SJSA1 (cell line): ENCODE measurements at regions not wholly inside any gene's neighbourhood (a gene's known extent, or its start where the extent isn't known, plus 50 kb on each side); places are given as distances from the start of the nearest gene placed in this dataset.
"Not testable (repeated sequence)": the region's sequence is repeated elsewhere in the genome, so short reads cannot be mapped to it uniquely, and the experiment has no call there.

Source experiments
- DNase-seq, 2 experiments: peaks; one replicate each; pipeline ENCODE4 v3.0.0-alpha.2; 2015 to 2020; ENCODE audit warnings: low spot score in 2 of 2, low read depth in 1 of 2
- H3K27ac ChIP-seq: fragments of 250-450 bp; sonication (Bioruptor Pico); 2 replicates; pipeline ENCODE4 v1.5.1; 2020; ENCODE audit warnings: mild to moderate bottlenecking, moderate library complexity
- H3K27me3 ChIP-seq: fragments of 250-450 bp; sonication (Bioruptor Pico); replicated peaks from 2 replicates; pipeline ENCODE4 v1.5.1; 2020; ENCODE audit warnings: mild to moderate bottlenecking, moderate library complexity
- H3K36me3 ChIP-seq: fragments of 250-450 bp; sonication (Bioruptor Pico); 2 replicates; pipeline ENCODE4 v1.5.1; 2020; ENCODE audit warnings: mild to moderate bottlenecking
- H3K4me1 ChIP-seq: fragments of 250-450 bp; sonication (Bioruptor Pico); replicated peaks from 2 replicates; pipeline ENCODE4 v1.6.1; 2021; ENCODE audit warnings: mild to moderate bottlenecking
- H3K4me3 ChIP-seq: fragments of 250-450 bp; sonication (Bioruptor Pico); 2 replicates; pipeline ENCODE4 v1.5.1; 2020; ENCODE audit warnings: mild to moderate bottlenecking
- H3K9me3 ChIP-seq: fragments of 250-450 bp; sonication (Bioruptor Pico); replicated peaks from 2 replicates; pipeline ENCODE4 v1.5.1; 2020; ENCODE audit warnings: mild to moderate bottlenecking

DNA sequence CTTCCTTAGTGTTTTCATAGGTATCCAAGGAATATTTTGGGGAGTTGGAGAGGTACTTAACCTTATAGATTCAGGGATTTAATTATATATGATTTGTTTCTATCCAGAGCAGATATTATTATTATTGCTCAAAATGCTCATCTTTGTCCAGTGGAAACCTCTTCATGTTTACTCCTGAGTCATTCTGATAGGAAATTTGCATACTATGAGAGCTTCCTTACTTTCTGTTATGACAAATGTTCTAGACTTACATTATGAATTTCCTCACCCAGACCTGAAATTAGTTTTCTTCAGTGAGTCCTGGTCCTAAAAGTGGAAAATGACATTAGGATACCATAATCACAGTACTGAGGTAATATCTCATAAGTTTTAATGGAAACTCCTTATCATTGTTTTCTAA, 57.5 kb upstream of the PLPPR5 start:
- H3K27ac ChIP-seq: no peak overlapping the region
- no peaks in the 10 kb centered on the region for H3K4me1 ChIP-seq
- no peak for DNase-seq
- no peaks in the 10 kb centered on the region for H3K36me3 ChIP-seq
- H3K27me3 ChIP-seq: no peaks in the 10 kb centered on the region
- H3K9me3 ChIP-seq: no peaks in the 10 kb centered on the region
- no peak overlapping the region for H3K4me3 ChIP-seq

DNA sequence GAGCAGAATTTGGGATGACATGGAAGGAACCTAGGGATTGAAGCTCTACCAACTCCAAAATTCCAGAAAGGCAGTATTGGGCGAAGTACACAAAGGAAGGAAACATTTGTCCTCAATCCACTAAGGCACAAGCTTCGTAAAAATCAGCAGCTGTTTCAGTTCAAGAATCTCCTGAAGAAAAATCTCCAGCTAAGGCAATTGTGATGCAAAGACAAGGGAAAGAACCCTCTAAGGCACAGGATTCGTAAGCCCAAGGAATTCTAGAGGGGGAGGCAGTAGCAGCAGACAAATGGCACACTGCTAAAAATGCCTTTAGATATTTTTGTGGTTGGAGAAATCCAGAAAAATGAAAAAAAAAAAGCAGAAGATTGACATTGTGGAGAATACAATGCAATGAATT, 64.5 kb upstream of the PLPPR5 start:
- H3K9me3 ChIP-seq: no peaks in the 10 kb centered on the region
- no peak overlapping the region for H3K4me3 ChIP-seq
- no peak for DNase-seq
- no peaks in the 10 kb centered on the region; the same call in 1 of the 2 replicates for H3K27me3 ChIP-seq
- no peaks in the 10 kb centered on the region for H3K4me1 ChIP-seq
- H3K27ac ChIP-seq: no peak overlapping the region
- H3K36me3 ChIP-seq: no peaks in the 10 kb centered on the region

DNA sequence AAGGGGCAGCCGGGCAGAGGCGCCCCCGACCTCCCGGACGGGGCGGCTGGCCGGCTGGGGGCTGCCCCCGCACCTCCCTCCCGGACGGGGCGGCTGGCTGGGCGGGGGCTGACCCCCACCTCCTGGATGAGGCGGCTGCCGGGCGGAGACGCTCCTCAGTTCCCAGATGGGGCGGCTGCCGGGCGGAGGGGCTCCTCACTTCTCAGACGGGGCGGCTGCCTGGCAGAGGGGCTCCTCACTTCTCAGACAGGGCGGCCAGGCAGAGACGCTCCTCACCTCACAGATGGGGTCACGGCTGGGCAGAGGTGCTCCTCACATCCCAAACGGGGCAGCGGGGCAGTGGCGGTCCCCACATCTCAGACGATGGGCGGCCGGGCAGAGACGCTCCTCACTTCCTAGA, 73.9 kb upstream of the PLPPR5 start:
- H3K36me3 ChIP-seq, H3K4me3 ChIP-seq, H3K27me3 ChIP-seq, H3K9me3 ChIP-seq, H3K4me1 ChIP-seq, DNase-seq, H3K27ac ChIP-seq: not testable (repeated sequence)

DNA sequence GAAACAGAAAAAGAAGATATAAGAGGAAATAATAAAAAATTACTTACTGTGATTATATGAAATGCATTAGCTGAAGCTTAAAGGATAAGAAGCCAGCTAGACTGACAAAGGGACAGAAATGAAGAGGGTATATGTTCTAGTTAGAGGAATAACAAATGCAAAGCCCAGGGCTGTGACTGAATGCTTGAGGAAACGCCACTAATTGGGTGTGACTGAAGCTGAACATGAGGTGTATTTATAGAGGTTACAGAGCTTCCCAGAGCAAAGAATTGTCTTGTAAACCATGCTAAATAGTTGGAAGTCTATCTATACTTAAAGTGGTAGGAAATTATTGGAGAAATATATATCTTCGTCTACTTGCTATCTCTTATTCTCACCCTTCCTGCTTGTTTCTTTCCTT, 77.7 kb upstream of the PLPPR5 start:
- no peaks in the 10 kb centered on the region for H3K36me3 ChIP-seq
- 0 out of 2 replicates have a peak, but pooled peaks cover 2% of the 10 kb centered on the region for H3K27me3 ChIP-seq
- H3K9me3 ChIP-seq: no peaks in the 10 kb centered on the region
- no peak overlapping the region for H3K27ac ChIP-seq
- H3K4me1 ChIP-seq: no peaks in the 10 kb centered on the region
- no peak overlapping the region for H3K4me3 ChIP-seq
- DNase-seq: no peak

DNA sequence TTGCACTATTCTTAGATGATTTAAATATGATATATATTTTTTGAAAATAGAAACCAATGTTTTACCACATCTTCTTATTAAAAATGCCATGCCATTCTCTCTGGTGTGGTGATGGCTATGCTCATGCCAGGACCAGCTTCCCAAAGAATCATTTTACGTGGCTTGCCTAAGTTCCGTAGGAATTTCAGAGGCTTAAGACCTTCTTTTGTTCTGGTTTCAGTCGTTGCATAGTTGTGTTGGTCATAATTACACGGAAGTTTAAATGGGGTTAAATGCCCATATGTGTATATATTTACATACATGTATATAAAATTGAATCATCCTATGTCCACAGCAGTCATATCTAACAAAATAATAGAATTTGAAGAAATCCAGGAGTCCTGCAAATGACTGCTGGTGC, 78.7 kb upstream of the PLPPR5 start:
- no peaks in the 10 kb centered on the region for H3K36me3 ChIP-seq
- 0 out of 2 replicates have a peak, but pooled peaks cover 2% of the 10 kb centered on the region for H3K27me3 ChIP-seq
- H3K9me3 ChIP-seq: no peaks in the 10 kb centered on the region
- no peak overlapping the region for H3K4me3 ChIP-seq
- H3K27ac ChIP-seq: no peak overlapping the region
- H3K4me1 ChIP-seq: no peaks in the 10 kb centered on the region
- no peak for DNase-seq

DNA sequence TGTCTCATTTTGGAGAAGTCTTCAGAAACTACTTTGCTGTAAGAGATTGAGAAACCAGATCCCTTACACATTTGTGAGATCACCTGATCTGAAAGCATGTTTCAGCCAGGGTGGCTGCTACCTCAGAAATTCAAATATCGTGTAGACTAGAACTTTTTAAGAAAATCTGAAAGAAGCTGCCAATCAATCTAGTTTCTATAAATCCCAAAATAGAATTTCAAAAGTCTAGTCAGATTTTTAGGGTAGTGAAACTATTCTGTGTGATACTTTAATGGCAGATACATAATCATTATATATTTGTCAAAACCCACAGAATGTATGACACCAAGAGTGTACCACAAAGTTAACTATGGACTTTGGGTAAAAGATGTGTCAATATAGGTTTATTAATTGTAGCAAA, 79.9 kb upstream of the PLPPR5 start:
- Histone ChIP-seq H3K9me3 (no peaks in the 10 kb centered on the region), H3K36me3 (no peaks in the 10 kb centered on the region), H3K27ac (no peak overlapping the region), H3K4me3 (no peak overlapping the region), H3K27me3 (0 out of 2 replicates have a peak, but pooled peaks cover 2% of the 10 kb centered on the region), H3K4me1 (no peaks in the 10 kb centered on the region)
- no peak for DNase-seq

DNA sequence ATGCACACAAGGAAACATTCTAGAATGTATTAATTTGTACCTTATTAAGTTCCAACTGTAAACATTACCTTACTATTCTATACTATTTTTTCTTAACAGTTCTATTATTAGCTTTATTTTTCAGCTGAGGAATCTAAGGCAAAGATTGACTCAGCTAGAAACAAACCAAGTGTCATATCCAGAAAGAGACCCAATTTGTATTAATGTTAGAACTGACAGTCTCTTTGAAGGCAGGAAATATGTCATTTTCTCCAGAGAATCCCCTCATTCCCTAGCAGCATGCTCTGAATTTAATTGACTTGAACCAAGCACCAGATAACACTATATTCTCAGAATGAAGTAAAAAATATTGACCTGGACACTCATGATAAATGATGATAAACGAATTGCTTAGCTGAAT, 81.4 kb upstream of the PLPPR5 start:
- Histone ChIP-seq H3K9me3 (no peaks in the 10 kb centered on the region), H3K27me3 (no peaks in the 10 kb centered on the region), H3K4me3 (no peak overlapping the region), H3K36me3 (no peaks in the 10 kb centered on the region), H3K4me1 (no peaks in the 10 kb centered on the region), H3K27ac (no peak overlapping the region)
- no peak for DNase-seq

DNA sequence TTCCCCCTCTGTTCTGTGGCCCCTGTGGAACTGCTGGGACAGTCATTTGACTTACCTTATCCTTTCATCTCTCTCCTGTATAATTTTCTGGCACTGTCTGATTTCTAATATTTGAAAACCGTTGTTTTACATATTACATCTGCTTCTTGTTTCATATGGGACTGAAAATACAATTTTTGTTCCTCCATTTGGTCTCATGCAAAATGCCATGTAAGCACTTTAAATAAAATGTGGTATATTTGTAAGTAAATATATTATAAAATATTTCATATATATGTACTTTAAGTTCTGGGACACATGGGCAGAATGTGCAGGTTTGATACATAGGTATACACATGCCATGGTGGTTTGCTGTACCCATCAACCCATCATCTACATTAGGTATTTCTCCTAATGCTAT, 93.9 kb upstream of the PLPPR5 start:
- H3K27ac ChIP-seq: no peak overlapping the region
- no peaks in the 10 kb centered on the region for H3K9me3 ChIP-seq
- no peak overlapping the region for H3K4me3 ChIP-seq
- H3K36me3 ChIP-seq: no peaks in the 10 kb centered on the region
- H3K27me3 ChIP-seq: no peaks in the 10 kb centered on the region
- no peak for DNase-seq
- H3K4me1 ChIP-seq: no peaks in the 10 kb centered on the region

DNA sequence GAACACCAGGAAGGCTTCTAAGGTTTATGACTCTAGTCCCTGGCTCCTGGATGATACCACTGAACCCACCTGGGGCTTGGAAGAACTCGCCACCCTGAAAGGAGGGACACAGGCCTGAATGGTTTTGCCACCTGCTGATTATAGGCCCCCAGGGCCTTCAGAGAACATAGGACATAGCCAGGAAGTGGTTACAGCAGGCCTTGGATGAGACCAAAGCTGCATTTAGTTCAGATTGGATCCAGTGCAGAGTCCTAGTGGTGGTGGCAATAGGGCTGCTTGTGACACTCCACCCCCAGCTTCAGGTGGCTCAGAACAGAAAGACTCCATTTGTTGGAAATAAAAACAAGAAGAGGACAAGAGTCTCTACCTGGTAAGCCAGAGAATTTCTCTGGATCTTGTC, 101.6 kb upstream of the PLPPR5 start:
- no peaks in the 10 kb centered on the region for H3K27me3 ChIP-seq

DNA sequence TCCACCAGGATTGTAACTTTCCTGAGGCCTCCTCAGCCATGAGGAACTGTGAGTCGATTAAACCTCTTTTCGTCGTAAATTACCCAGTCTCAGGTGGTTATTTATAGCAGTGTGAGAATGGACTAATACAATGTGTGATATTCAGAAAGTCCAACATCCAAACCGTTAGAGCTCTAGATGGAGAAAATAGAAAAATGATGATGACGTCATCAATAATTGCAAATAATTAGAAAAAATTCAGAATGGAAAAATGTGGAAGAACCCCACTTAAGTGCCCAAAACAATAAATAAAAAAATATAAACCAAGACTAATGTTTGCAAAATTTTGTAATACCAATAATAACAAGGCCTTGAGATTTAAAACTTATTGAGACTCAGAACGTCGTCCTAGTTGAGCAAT, 103.0 kb upstream of the PLPPR5 start:
- H3K4me1 ChIP-seq: no peaks in the 10 kb centered on the region
- H3K27me3 ChIP-seq: no peaks in the 10 kb centered on the region
- no peak overlapping the region for H3K27ac ChIP-seq
- no peaks in the 10 kb centered on the region for H3K9me3 ChIP-seq
- H3K36me3 ChIP-seq: no peaks in the 10 kb centered on the region
- DNase-seq: no peak
- H3K4me3 ChIP-seq: no peak overlapping the region

More for the DNA sequence above, 101.6 kb upstream of the PLPPR5 start:
- no peak for DNase-seq
- Histone ChIP-seq H3K4me1 (no peaks in the 10 kb centered on the region), H3K4me3 (no peak overlapping the region), H3K36me3 (no peaks in the 10 kb centered on the region), H3K9me3 (no peaks in the 10 kb centered on the region), H3K27ac (no peak overlapping the region)

DNA sequence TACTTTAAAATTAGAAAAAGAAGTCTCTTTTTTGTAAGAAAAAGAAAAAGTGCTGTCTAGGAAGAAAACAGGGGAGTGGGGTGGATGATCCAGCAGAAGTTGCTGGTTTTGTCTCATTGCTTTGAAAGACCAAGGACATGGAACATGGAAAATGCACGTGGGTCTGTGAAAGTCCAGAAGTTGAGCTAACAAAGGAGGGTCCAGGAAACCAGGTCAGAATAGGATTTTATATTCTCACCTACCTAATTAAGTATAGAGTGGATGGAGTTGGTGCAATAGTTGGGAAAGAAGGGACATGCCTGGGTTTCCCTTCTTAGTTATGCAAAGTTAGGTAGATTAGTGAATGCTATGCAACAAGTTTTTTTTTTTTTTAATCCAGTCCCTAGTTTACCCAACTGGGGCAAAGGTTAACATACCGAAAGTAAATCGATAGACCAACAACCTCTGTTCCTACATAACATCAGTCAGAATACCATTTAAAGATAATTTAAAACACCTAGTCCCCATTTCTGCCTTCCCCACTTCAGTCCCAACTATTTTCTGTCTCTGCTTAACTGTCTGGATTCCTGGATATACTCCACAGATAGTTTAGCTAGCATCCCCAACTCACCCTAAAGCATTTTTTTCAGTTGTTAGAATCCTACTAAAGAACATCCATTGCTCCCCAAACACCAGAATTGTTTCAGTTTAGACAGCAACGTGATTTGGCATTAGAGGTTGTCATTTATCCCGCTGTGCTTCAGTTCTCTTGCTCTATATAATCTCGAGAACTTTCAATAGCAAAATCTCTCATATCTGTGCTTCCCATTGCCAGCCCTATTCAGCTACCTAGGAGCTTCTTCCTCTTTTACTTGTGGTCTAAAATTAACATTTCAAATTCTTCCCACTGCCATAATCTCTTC, 105.7 kb upstream of the PLPPR5 start:
- H3K36me3 ChIP-seq: no peaks in the 10 kb centered on the region
- no peak for DNase-seq
- no peak overlapping the region for H3K4me3 ChIP-seq
- H3K27me3 ChIP-seq: no peaks in the 10 kb centered on the region
- no peaks in the 10 kb centered on the region for H3K9me3 ChIP-seq
- H3K27ac ChIP-seq: no peak overlapping the region
- no peaks in the 10 kb centered on the region for H3K4me1 ChIP-seq

DNA sequence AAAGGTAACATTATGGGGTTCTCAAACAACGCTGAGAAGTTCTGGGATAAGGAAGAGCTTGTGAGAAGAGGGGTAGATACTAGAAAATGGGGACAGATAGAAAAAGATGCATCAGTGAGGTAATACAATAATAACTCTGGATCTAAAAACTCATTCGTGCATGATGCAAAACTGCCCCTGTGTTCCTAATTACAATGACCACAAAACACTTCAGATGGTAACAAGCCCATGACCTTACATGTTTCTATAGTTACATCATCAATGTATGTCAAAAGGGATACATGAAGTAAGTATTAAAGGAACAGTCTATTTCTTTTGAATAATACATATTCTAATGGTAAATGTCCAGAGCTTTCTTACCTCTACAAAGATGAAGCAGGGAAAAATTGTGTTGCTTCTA, 110.6 kb upstream of the PLPPR5 start:
- H3K4me1 ChIP-seq: no peaks in the 10 kb centered on the region

DNA sequence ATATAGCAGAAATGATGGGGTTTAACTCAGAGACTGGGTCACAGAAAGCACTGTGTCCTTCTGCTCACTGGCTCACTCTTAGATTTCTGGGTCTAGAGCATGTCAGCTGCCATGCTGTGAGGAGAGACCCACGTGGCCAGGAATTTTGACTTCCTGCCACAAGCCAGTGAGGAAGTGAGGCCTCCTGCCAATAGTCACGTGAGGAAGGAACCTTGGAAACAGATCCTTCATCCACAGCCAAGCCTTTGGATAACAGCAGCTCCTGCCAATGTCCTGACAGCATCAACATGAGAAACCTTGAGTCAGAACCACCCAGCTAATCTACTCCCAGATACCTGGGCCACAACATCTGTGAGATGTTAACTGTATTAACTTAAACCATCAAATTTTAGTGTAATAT, 114.5 kb upstream of the PLPPR5 start:
- Histone ChIP-seq H3K27ac (no peak overlapping the region), H3K27me3 (no peaks in the 10 kb centered on the region), H3K4me3 (no peak overlapping the region), H3K4me1 (no peaks in the 10 kb centered on the region), H3K36me3 (no peaks in the 10 kb centered on the region), H3K9me3 (no peaks in the 10 kb centered on the region)
- DNase-seq: no peak

More for the DNA sequence above, 110.6 kb upstream of the PLPPR5 start:
- Histone ChIP-seq H3K4me3 (no peak overlapping the region), H3K27ac (no peak overlapping the region), H3K36me3 (no peaks in the 10 kb centered on the region), H3K27me3 (no peaks in the 10 kb centered on the region), H3K9me3 (no peaks in the 10 kb centered on the region)
- no peak for DNase-seq

DNA sequence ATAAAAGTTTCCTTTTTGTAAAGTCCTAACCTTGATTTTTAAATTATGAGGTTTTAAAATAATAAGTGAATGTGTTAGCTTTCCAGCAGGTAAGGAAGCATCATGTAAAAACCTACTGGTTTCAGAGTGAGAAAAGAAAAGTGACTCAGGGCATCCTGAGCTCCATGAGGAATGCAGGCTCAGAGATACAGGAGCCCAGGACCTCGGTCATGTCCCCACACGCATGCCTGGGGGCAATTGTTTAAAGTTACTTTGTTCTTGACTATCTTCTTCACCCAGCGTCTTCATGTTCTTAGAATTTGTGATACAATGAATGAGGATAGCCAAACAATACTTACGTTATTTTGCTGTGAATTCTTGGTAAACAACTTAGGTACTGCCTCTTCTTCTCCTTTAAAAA, 117.4 kb upstream of the PLPPR5 start:
- no peaks in the 10 kb centered on the region for H3K36me3 ChIP-seq
- H3K27ac ChIP-seq: no peak overlapping the region
- H3K9me3 ChIP-seq: no peaks in the 10 kb centered on the region
- H3K27me3 ChIP-seq: no peaks in the 10 kb centered on the region
- no peak overlapping the region for H3K4me3 ChIP-seq
- no peaks in the 10 kb centered on the region for H3K4me1 ChIP-seq
- DNase-seq: no peak

DNA sequence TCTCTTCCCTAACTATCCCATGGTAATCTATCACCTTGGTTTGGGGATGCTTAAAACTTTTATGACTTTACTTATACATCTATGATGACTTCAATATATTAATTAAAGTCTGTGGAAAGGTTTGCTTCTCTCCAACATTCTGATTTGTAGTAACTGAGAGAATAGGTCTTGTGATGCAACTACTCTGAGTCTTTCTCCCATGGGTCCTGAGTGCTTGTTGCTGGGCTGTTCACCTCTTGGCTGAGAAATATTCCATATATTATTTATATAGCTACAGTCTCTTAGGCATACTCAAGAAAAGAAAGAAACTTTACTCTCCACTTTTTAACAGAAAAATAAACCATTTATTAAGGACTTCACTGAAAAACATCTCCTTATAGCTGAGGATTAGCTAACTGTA, 119.3 kb upstream of the PLPPR5 start:
- DNase-seq: no peak
- H3K4me1 ChIP-seq: no peaks in the 10 kb centered on the region
- no peaks in the 10 kb centered on the region for H3K9me3 ChIP-seq
- H3K27me3 ChIP-seq: no peaks in the 10 kb centered on the region
- no peaks in the 10 kb centered on the region for H3K36me3 ChIP-seq
- H3K27ac ChIP-seq: no peak overlapping the region
- no peak overlapping the region for H3K4me3 ChIP-seq
